Daoy (cell line): ENCODE measurements at regions not wholly inside any gene's neighbourhood (a gene's known extent, or its start where the extent isn't known, plus 50 kb on each side); places are given as distances from the start of the nearest gene placed in this dataset.
A peak's percentile ranks its signal among the peaks of the same experiment; 100 is the strongest.
"Not testable (repeated sequence)": the region's sequence is repeated elsewhere in the genome, so short reads cannot be mapped to it uniquely, and the experiment has no call there.

Experiments used
- DNase-seq: peaks from one replicate; pipeline ENCODE4 v3.0.0-alpha.2; 2015; ENCODE audit warnings: low read depth

- DNase-seq = no peak
Observed at GRCh38 chr9:117649126-117649525, 55.1 kb upstream of the TLR4 start.

- DNase-seq = no peak
Observed at GRCh38 chr9:117644932-117645636, 59.1 kb upstream of the TLR4 start.

GRCh38 chr9:117644133-117644931 is 59.9 kb upstream of the TLR4 start:
- peak; percentile 31 for DNase-seq

- DNase-seq = no peak
Observed at GRCh38 chr9:117643288-117643654, 60.9 kb upstream of the TLR4 start.

GRCh38 chr9:117642571-117643287 is 61.5 kb upstream of the TLR4 start:
- DNase-seq = not testable (repeated sequence)

GRCh38 chr9:117636681-117637080 is 67.5 kb upstream of the TLR4 start:
- DNase-seq = no peak

- DNase-seq = no peak
Observed at GRCh38 chr9:117625154-117625553, 79.0 kb upstream of the TLR4 start.

GRCh38 chr9:117624106-117624505 is 80.1 kb upstream of the TLR4 start:
- no peak for DNase-seq

GRCh38 chr9:117622347-117622746 is 81.9 kb upstream of the TLR4 start:
- no peak for DNase-seq

GRCh38 chr9:117616431-117616831 is 87.8 kb upstream of the TLR4 start:
- no peak for DNase-seq

GRCh38 chr9:117612317-117612716 is 91.9 kb upstream of the TLR4 start:
- no peak for DNase-seq

GRCh38 chr9:117597977-117598376 is 106.2 kb upstream of the TLR4 start:
- no peak for DNase-seq

- no peak for DNase-seq
Observed at GRCh38 chr9:117596678-117597077, 107.5 kb upstream of the TLR4 start.

- no peak for DNase-seq
Observed at GRCh38 chr9:117595650-117596049, 108.6 kb upstream of the TLR4 start.

- DNase-seq = no peak
Observed at GRCh38 chr9:117587263-117587662, 116.9 kb upstream of the TLR4 start.

GRCh38 chr9:117574099-117574498 is 130.1 kb upstream of the TLR4 start:
- DNase-seq = no peak

GRCh38 chr9:117564839-117565238 is 139.4 kb upstream of the TLR4 start:
- no peak for DNase-seq

- DNase-seq = no peak
Observed at GRCh38 chr9:117561761-117562160, 142.4 kb upstream of the TLR4 start.

- DNase-seq = no peak
Observed at GRCh38 chr9:117555964-117556629, 141.2 kb upstream of the ASTN2 start.

- no peak for DNase-seq
Observed at GRCh38 chr9:117552811-117553210, 138.0 kb upstream of the ASTN2 start.

GRCh38 chr9:117551171-117551570 is 136.3 kb upstream of the ASTN2 start:
- no peak for DNase-seq

GRCh38 chr9:117549444-117549843 is 134.6 kb upstream of the ASTN2 start:
- DNase-seq = no peak
